Right ventricle myocardium superior (tissue), 1 donor: ENCODE measurements at regions not wholly inside any gene's neighbourhood (a gene's known extent, or its start where the extent isn't known, plus 50 kb on each side); places are given as distances from the start of the nearest gene placed in this dataset.
"Not testable (repeated sequence)": the region's sequence is repeated elsewhere in the genome, so short reads cannot be mapped to it uniquely, and the experiment has no call there.

ENCODE experiments used
- ATAC-seq: fragments of 200-7000 bp; cut with Tn5 transposase; one replicate; pipeline ENCODE4 v1.9.1; 2020; ENCODE audit warnings: mild to moderate bottlenecking; ENCODE audit not compliant: poor library complexity
- DNase-seq: peaks from one replicate; pipeline ENCODE4 v3.0.0-alpha.2; 2020
- intact Hi-C: fragments of 100-400 bp; cut with DNase I; formaldehyde crosslinking; loops from one replicate; pipeline ENCODE4 v1.11.2; 2022
- donor health status: DM: no; HTN: yes; CAD: no; lungs with severe emphysema.

DNA sequence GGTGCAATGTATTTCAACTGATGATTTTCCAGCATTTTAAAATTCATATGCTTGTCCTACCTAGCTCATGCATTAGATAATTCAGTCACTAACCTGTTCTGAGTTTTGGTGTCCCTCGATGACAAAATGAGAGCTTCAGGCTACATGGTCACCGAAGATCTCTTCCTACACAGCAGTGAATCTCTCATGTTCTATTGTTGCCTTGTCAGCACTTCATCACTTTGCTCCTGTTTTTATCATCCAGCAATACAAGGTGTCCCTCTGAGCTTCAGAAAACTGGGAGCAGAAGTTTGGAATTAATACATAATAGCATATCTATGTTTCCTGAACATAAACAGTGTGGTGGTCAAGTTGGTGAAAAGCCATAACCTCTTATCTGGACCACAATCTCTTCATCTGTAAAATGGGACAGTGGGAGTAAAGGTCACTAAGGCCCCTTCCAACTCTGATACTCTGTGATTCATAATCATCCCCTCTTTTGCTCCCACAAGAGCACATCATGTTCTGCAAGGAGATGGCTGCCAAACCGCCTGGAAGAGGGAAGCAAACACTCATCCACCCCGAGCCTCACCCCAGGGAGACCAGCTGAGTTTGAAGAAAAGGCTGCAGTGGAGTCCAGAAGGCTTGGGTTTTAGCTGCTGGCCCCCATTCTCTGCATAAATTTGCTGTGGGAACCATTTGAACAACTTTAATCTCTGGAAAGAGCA lies 137.9 kb upstream of the F3 start:
- peak; percentile 79 for DNase-seq
- peak; percentile 84 for ATAC-seq
- intact Hi-C loops, result no loop called here

GRCh38 chr1:94678202-94678848 lies 136.8 kb upstream of the F3 start:
- no peak for DNase-seq
- intact Hi-C loops, result no loop called here
- ATAC-seq, result peak; percentile 64

GRCh38 chr1:94677714-94678113 lies 136.2 kb upstream of the F3 start:
- intact Hi-C loops, result no loop called here
- ATAC-seq (no peak), DNase-seq (no peak)

DNA sequence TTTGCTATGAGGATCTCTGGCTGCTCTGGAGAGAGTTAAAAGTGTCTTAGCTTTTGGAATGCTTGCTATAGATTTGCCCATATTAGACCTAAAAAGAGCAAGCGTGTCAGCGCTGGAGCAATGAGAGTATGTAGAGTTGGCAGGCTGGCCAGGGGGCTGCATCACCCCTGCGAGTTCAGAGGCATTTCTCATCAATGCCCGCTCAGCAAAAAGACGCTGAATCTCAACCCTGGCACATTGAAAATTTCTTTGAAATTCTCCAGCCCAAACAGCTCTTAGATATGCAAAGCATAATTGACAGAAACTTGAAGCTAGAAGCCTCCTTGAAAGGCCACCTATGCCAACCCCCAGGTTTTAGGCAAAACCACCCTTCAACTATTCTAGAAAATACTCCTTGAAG lies 135.5 kb upstream of the F3 start:
- DNase-seq, result no peak
- intact Hi-C loops, result no loop called here
- ATAC-seq, result no peak

DNA sequence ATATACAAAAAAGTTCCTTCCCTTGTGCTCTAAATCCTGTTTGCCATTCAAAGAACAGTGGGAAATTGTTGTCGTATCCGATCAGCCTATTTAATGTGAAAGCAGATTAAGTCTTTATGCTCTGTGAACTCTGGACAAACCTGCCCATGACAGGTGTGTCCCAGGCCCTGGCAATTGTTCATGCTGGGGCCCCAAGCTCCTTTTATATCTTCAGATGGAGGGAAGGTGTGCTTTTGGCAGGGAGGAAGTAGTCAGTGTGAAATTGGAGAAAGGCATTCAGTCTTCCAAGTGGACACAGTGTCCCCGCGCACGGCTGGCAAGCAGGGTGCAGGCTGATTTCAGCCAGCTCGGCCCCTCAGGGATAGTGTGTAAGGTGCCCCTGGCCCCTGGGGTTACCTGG lies 135.1 kb upstream of the F3 start:
- DNase-seq, result no peak
- ATAC-seq, result no peak
- intact Hi-C loops, result no loop called here

DNA sequence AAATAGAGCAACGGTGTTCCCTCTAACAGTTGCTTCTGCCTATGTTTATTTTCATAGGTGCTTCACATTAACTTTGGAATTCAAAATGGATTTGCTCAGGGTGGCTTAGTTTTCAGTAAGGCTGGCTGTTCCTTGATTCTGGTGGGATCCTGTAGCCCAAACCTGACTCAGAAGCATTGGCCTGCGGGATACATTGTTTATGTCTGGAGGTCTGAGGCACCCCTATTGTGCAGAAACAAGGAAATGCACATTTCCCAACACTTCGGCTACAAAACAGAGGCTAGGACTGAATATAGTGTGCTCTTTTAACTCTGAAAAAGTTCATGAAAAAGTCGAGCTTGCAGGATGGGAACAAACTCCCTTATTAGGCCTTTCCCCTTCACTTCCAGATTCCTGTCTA lies 133.8 kb upstream of the F3 start:
- ATAC-seq (no peak), DNase-seq (no peak)
- intact Hi-C loops, result no loop called here

- DNase-seq, result no peak
- ATAC-seq, result no peak
- intact Hi-C loops, result no loop called here
These were observed 133.3 kb upstream of the F3 start for GRCh38 chr1:94674876-94675275.

GRCh38 chr1:94672934-94673333 lies 131.4 kb upstream of the F3 start:
- ATAC-seq (no peak), DNase-seq (no peak)
- intact Hi-C loops, result no loop called here

GRCh38 chr1:94672001-94672400 lies 130.4 kb upstream of the F3 start:
- no peak for DNase-seq
- no peak for ATAC-seq
- intact Hi-C loops, result no loop called here

- no peak for ATAC-seq
- intact Hi-C loops, result no loop called here
These were observed 128.7 kb upstream of the F3 start for GRCh38 chr1:94670273-94670672.

DNA sequence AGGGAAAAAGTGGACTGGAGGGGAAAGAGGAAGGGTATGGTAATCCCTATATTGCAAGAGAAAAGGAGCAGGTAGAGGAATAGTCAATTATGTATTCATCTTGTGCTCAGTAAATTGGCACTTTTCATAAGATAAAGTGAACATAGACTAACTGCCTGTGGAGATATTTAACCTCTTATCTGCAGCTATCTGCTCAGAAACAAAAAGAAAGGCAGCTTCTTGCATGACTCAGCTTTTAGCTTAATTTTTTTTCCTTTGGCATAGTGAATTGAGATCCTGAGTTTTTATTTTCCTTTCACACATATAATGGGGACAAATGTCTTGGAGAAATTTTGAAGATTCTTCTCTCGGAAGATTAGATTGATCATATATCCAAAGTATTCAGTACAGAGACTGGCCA lies 127.6 kb upstream of the F3 start:
- no peak for DNase-seq
- no peak for ATAC-seq
- intact Hi-C loops, result no loop called here

More at GRCh38 chr1:94670273-94670672, 128.7 kb upstream of the F3 start:
- no peak for DNase-seq

DNA sequence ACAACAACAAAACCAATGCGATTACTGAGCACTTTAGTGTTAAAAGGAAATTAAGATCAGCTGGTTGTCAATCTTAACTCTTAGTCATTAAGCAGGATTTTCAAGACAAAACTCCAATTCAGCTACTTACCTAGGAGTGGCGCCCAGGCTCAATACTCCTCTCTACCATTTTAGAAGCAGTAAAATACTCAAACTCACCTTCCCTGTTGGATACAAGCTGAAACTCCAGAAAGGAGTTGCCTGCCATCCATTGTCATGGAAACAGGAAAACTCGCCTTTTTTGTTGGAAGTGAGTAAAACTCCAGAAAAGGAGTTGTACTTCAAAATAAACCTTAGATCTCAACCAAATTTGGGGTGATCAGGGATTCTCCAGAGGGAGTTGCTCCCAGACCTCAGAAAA lies 127.0 kb upstream of the F3 start:
- no peak for ATAC-seq
- intact Hi-C loops, result no loop called here
- no peak for DNase-seq

DNA sequence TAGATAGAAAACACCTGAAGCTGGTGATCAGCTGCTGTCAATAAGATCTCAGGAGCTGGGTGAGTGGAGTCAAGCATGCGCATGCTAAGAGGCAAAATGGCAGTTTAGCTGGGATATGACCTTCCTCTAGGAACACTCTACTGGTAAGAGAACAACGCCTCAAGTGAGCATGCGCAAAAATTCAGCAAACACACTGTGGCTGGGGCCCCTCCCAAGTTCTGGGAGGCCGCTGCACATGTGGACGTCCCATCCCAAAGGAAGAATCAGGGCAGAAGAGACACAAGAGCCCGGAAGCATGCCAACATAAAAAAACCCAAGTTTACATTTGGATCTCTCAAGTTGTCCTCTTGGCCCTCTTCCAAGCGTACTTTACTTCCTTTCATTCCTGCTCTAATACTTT lies 126.3 kb upstream of the F3 start:
- ATAC-seq (no peak), DNase-seq (no peak)
- intact Hi-C loops, result no loop called here

DNA sequence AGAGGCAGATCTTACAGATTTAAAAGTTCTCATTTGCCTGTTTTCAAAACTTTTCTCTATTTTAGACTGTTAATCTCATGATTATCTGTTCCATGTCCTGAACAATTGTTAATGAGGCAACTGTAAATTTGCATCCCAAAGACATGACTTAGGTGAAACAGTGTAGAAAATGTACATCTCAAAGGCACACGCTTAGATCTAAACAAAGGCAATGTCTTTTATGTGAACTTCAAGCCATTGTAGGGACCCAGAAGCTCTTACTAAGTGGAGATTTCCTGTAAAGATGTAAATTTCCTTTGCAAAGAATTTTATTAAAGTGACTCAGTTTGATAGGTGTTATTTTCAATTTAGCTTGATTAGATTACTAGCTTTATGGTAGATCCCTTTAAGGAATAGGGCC lies 125.2 kb upstream of the F3 start:
- ATAC-seq (no peak), DNase-seq (no peak)
- intact Hi-C loops, result no loop called here

DNA sequence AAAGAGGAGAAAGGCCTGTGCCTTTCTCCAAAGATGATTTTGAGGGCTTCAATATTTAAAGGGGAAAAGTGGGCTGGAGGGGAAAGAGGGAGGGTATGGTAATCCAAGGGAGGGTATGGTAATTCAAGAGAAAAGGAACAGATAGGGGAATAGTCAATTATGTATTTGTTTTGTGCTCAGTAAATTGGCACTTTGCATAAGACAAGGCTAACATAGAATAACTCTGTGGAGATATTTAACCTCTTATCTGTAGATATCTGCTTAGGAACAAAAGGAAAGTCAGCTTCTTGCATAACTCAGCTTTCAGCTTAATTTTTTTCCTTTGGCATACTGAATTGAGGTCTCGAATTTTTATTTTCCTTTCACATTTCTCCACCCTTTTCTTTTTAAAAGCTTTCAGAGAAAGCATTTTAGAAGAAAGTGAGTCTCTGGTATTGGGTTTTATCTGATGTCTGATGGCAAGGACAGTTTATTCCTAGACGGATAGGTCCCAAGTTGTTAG lies 119.9 kb upstream of the F3 start:
- intact Hi-C loops, result no loop called here
- DNase-seq, result no peak
- ATAC-seq, result no peak

GRCh38 chr1:94660994-94661393 lies 119.4 kb upstream of the F3 start:
- ATAC-seq (no peak), DNase-seq (no peak)
- intact Hi-C loops, result no loop called here

- no peak for ATAC-seq
- DNase-seq, result no peak
- intact Hi-C loops, result no loop called here
These were observed 118.7 kb upstream of the F3 start for GRCh38 chr1:94660258-94660657.

DNA sequence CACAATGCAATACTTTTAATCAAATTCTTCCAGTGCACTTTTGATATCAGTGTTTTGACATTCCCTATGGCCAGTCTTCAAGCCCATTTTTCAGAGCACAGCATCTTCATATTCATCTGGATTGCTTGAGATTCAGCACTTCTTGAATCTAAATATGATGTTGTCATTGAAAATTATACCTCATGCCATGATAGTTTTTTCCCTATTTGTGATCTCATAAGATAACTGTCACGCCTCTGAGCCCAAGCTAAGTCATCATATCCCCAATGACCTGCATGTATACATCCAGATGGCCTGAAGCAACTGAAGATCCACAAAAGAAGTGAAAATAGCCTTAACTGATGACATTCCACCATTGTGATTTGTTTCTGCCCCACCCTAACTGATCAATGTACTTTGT lies 117.6 kb upstream of the F3 start:
- not testable (repeated sequence) for DNase-seq, ATAC-seq
- intact Hi-C loops, result loop anchor here (10.0 kb wide), 1 partner anchor 146 kb away; no protein-coding TSS in a partner anchor

DNA sequence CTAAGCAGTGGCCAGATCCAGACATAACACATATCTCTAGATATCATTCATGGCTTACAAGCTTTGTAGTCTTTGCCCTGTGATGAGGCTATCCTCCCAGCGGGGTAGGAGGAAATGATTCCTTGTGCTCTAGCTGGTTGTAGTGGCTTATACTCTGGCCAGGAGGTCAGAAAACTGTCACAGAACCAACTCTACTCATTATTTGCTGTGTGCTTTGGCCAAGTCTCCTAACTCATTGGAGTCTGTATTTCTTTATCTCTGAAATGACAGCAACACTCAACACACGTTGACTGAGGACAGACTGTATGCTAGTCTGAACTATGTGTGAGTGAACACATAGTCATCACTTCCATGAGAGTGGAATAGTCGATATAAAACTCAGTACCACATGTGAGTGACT lies 116.7 kb upstream of the F3 start:
- DNase-seq (peak; percentile 52), ATAC-seq (peak; percentile 92)
- intact Hi-C loops, result loop anchor here (10.0 kb wide), 1 partner anchor 147 kb away; no protein-coding TSS in a partner anchor

DNA sequence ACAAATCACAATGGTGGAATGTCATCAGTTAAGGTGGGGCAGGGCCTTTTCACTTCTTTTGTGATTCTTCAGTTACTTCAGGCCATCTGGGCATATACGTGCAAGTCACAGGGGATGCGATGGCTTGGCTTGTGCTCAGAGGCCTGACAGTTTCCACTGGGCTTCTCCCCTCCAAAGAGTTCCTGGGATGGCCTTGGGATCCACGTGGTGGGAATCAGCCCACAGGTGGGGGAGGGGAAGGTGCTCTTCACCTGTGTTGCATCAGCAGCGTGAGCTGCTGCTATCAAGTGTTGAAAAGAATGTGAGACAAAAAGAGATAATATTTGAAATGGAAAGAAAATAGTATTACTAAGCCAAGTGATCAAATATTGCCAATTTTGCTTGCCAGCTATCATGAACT lies 116.2 kb upstream of the F3 start:
- ATAC-seq (peak; percentile 81), DNase-seq (peak; percentile 74)
- intact Hi-C loops, result loop anchor here (10.0 kb wide), 1 partner anchor 147 kb away; no protein-coding TSS in a partner anchor
